Epithelial cell of proximal tubule (primary cell): ENCODE measurements at regions not wholly inside any gene's neighbourhood (a gene's known extent, or its start where the extent isn't known, plus 50 kb on each side); places are given as distances from the start of the nearest gene placed in this dataset.

ENCODE experiments used
- DNase-seq: peaks from one replicate; pipeline ENCODE4 v3.0.0-alpha.2; 2011; ENCODE audit warnings: low read depth
- H3K4me3 ChIP-seq: 2 replicates; pipeline ENCODE4 v1.5.1; 2011; ENCODE audit warnings: low read depth, mild to moderate bottlenecking, low read length
- TF ChIP-seq, protein P1 (sequence below): conservative IDR thresholded peaks from 2 replicates; pipeline ENCODE4 v1.5.1; 2012; ENCODE audit warnings: low read depth, mild to moderate bottlenecking, low read length

DNA sequence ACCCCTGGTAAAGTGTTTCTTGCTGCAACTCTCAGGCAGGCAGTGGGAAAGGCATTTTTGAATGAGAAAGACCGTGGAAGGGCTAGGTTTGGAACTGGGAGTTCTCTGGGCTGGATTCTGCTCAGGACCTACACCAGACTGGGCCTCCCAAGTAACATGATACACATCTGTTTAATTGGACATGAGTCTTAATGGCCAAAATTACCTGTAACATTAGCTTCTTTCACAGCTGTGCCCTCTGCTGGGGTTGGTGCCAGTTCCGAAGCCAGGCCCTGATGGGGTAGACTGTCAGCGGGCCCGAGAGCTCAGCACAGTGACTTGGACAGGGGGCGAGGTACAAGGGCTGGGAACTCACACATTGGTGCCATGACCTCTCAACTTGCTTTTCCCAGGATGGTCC is 118.9 kb upstream of the IRX3 start:
- DNase-seq, result no peak
- H3K4me3 ChIP-seq, result no peak overlapping the region
- TF ChIP-seq, protein P1, sequence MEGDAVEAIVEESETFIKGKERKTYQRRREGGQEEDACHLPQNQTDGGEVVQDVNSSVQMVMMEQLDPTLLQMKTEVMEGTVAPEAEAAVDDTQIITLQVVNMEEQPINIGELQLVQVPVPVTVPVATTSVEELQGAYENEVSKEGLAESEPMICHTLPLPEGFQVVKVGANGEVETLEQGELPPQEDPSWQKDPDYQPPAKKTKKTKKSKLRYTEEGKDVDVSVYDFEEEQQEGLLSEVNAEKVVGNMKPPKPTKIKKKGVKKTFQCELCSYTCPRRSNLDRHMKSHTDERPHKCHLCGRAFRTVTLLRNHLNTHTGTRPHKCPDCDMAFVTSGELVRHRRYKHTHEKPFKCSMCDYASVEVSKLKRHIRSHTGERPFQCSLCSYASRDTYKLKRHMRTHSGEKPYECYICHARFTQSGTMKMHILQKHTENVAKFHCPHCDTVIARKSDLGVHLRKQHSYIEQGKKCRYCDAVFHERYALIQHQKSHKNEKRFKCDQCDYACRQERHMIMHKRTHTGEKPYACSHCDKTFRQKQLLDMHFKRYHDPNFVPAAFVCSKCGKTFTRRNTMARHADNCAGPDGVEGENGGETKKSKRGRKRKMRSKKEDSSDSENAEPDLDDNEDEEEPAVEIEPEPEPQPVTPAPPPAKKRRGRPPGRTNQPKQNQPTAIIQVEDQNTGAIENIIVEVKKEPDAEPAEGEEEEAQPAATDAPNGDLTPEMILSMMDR, result no peak

DNA sequence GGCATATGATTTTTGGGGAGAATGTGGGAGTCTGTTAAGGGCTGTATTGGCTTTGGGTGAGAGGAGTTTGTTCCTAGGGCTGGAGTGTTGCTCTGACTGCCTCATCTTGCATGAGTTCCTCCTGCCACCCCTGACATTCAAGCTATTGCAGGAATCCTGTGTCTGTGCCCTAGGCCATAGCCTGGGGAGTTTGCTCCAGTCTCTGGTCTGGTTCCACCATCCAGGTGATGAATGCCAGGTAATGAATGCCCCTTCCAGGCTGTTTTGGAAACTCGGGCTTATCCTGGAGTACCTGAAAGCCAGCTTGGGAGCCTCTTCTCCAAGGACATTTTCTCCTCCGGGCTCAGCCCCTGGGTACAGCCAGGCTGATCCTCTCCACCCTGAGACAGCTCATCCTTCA is 117.0 kb upstream of the IRX3 start:
- H3K4me3 ChIP-seq, result no peak overlapping the region
- TF ChIP-seq, protein P1, result no peak
- DNase-seq, result no peak

DNA sequence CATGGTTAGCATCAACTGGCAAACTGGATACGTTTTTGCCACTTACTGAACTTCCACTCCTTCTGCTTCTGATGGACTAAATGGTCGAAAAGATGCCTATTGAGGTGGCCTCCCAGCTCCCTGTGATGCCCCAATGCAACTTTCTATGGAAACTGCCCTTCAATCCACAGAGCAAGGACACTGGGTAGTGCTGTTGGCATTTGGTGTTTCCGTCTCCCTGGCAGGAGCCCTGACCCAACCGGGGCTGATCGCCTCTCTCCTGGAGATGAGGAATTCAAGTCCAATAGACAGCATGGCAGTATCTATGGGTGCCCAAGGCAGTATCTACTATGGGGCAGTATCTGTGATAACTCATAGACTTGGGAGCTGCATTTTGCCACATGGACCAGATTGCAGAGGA is 116.3 kb upstream of the IRX3 start:
- no peak for DNase-seq
- TF ChIP-seq, protein P1, result no peak

DNA sequence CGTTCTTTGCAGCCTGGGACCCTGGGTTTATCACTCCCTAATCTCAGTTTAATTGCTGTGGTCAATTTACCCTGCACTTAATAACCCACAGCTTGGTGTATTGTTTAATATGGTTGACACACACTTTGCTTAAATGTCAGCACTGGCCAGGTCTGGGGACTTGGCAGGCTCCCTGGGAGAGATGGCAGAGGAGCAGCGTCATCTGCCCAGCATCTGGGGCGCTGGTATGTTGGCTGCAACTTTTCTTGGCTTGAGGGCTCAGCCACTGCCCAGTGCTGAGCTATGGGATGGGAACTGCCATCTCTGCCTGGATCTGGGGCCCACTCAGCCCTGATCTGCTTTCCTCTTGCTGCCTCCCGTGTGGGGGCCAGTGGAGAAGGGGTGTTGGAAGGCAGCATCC is 115.7 kb upstream of the IRX3 start:
- TF ChIP-seq, protein P1, result no peak
- no peak overlapping the region for H3K4me3 ChIP-seq
- no peak for DNase-seq

More for the DNA sequence above, 116.3 kb upstream of the IRX3 start:
- no peak overlapping the region for H3K4me3 ChIP-seq

DNA sequence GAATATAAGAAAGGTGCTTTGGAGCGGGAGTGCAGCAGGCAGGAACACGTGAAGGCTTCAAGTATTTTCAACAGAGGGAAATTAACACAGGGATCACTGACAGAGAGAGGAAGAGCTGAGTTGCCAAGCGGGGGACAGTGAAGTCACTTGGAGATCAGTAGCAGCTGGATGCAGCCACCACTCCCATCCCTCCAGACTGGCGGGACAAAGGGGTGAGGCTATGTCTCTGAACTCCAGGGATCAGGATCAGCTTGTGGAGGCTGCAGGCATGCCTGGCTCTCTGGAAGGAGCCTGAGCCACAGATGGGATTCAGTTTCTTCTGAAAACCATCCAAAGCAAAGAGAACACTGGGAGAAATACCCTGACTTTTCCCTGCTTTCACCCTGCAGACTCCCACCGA is 113.7 kb upstream of the IRX3 start:
- H3K4me3 ChIP-seq, result no peak overlapping the region
- DNase-seq, result no peak
- TF ChIP-seq, protein P1, result no peak

DNA sequence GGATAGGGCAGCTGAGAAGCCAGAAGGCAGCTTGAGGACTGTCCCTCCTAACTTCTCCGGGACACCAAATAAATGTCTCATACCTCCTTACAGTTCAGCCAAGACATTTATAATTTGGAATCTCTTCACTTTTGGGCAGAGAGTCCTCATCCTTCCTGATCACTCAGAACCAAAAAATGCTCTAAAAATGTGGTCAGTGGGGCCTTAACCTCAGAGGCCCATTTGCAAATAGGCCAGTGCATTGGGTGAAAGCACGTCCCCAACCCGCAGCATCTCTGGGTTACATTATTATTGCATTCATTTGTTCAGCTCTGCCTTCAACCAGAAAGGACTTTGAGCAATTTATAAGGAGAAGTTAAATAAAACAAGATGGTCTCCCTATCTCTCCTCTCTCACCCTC is 112.4 kb upstream of the IRX3 start:
- H3K4me3 ChIP-seq, result no peak overlapping the region
- TF ChIP-seq, protein P1, result no peak
- DNase-seq, result no peak

DNA sequence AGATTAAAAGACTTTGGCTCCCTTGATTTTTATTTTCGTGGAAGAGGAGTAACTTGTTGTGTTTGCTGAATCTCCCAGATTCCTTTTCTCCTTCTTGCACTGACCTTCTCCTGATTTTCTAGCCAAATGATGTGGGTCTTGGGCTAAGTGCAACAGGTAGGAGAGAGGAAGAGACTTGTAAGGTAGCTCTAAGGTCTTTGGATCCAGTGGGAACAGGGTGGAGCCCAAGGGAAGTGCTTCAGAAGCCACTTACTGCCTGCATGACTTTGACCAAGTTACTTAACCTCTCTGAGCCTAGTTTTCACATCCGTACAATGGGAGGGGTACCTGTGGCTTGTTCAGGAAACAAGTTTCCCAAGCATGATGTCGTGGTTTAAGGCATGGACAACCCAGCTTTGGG is 111.3 kb upstream of the IRX3 start:
- TF ChIP-seq, protein P1, result no peak
- no peak for DNase-seq
- H3K4me3 ChIP-seq, result no peak overlapping the region
